ENCODE measurements at regions not wholly inside any gene's neighbourhood (a gene's known extent, or its start where the extent isn't known, plus 50 kb on each side); places are given as distances from the start of the nearest gene placed in this dataset.
A peak's percentile ranks its signal among the peaks of the same experiment; 100 is the strongest.

- Histone ChIP-seq H3K4me3 (no peak overlapping the region), H3K27ac (no peak overlapping the region), H3K9me3 (no peaks in the 10 kb centered on the region), H3K4me1 (no peaks in the 10 kb centered on the region), H3K36me3 (no peaks in the 10 kb centered on the region), H3K27me3 (no peaks in the 10 kb centered on the region)
- TF ChIP-seq CTCF (IDR thresholded peaks at IDR 0.05) (no peak), POLR2A (IDR thresholded peaks at IDR 0.05) (no peak)
- no peak for ATAC-seq
- no peak for DNase-seq
- WGBS (ENCODE audit: insufficient coverage, low coverage, low lambda C conversion rate, missing lambda C conversion rate) = 73% methylated on average over 3 of the region's 4 CpGs
- intact Hi-C loops (cut with DNase I) = no loop called here
Measured at GRCh38 chr10:83995738-83996331, 143.5 kb upstream of the GHITM start.

GRCh38 chr10:84004221-84004620 is 135.1 kb upstream of the GHITM start:
- no peak for ATAC-seq
- TF ChIP-seq POLR2A (IDR thresholded peaks at IDR 0.05) (no peak), CTCF (IDR thresholded peaks at IDR 0.05) (no peak)
- Histone ChIP-seq H3K27me3 (no peaks in the 10 kb centered on the region), H3K36me3 (no peaks in the 10 kb centered on the region), H3K9me3 (no peaks in the 10 kb centered on the region), H3K4me1 (no peaks in the 10 kb centered on the region), H3K27ac (no peak overlapping the region), H3K4me3 (no peak overlapping the region)
- WGBS (ENCODE audit: insufficient coverage, low coverage, low lambda C conversion rate, missing lambda C conversion rate) = 73% methylated on average over 2 of the region's 2 CpGs
- intact Hi-C loops (cut with DNase I) = no loop called here
- no peak for DNase-seq

GRCh38 chr10:84005403-84005802 is 133.9 kb upstream of the GHITM start:
- no peak overlapping the region for H3K27ac ChIP-seq
- 58% methylated on average over 3 of the region's 3 CpGs for WGBS (ENCODE audit: insufficient coverage, low coverage, low lambda C conversion rate, missing lambda C conversion rate)
- intact Hi-C loops (cut with DNase I) = no loop called here
- no peaks in the 10 kb centered on the region for H3K27me3 ChIP-seq
- no peak for TF ChIP-seq CTCF (IDR thresholded peaks at IDR 0.05)
- TF ChIP-seq POLR2A (IDR thresholded peaks at IDR 0.05) = no peak
- ATAC-seq (no peak), DNase-seq (no peak)
- no peaks in the 10 kb centered on the region for H3K9me3 ChIP-seq
- no peaks in the 10 kb centered on the region for H3K4me1 ChIP-seq
- H3K36me3 ChIP-seq = no peaks in the 10 kb centered on the region
- H3K4me3 ChIP-seq = no peak overlapping the region

GRCh38 chr10:84007482-84007881 is 131.8 kb upstream of the GHITM start:
- intact Hi-C loops (cut with DNase I) = no loop called here
- Histone ChIP-seq H3K36me3 (no peaks in the 10 kb centered on the region), H3K4me3 (no peak overlapping the region), H3K4me1 (no peaks in the 10 kb centered on the region), H3K27ac (no peak overlapping the region), H3K27me3 (no peaks in the 10 kb centered on the region), H3K9me3 (no peaks in the 10 kb centered on the region)
- no peak for TF ChIP-seq POLR2A (IDR thresholded peaks at IDR 0.05)
- no peak for TF ChIP-seq CTCF (IDR thresholded peaks at IDR 0.05)
- 47% methylated on average over 5 of the region's 5 CpGs for WGBS (ENCODE audit: insufficient coverage, low coverage, low lambda C conversion rate, missing lambda C conversion rate)
- no peak for DNase-seq
- no peak for ATAC-seq

GRCh38 chr10:84008878-84009277 is 130.4 kb upstream of the GHITM start:
- 29% methylated on average over 3 of the region's 3 CpGs for WGBS (ENCODE audit: insufficient coverage, low coverage, low lambda C conversion rate, missing lambda C conversion rate)
- H3K4me1 ChIP-seq = no peaks in the 10 kb centered on the region
- H3K27me3 ChIP-seq = no peaks in the 10 kb centered on the region
- H3K9me3 ChIP-seq = no peaks in the 10 kb centered on the region
- DNase-seq (peak in 1 of 3 donors; percentile 27), ATAC-seq (peak in 2 of 4 donors; percentile 37 to 46)
- intact Hi-C loops (cut with DNase I) = no loop called here
- no peak overlapping the region for H3K27ac ChIP-seq
- peak; percentile 27 to 85 (median 68) for TF ChIP-seq CTCF (IDR thresholded peaks at IDR 0.05)
- no peak for TF ChIP-seq POLR2A (IDR thresholded peaks at IDR 0.05)
- no peaks in the 10 kb centered on the region for H3K36me3 ChIP-seq
- no peak overlapping the region for H3K4me3 ChIP-seq
